Esophagus muscularis mucosa (tissue), 4 donors: ENCODE measurements at regions not wholly inside any gene's neighbourhood (a gene's known extent, or its start where the extent isn't known, plus 50 kb on each side); places are given as distances from the start of the nearest gene placed in this dataset.
"Not testable (repeated sequence)": the region's sequence is repeated elsewhere in the genome, so short reads cannot be mapped to it uniquely, and the experiment has no call there.

Source experiments
- CTCF ChIP-seq, 3 experiments: fragments of 200-600 bp in 2 of 3; fragments of 450-650 bp in 1 of 3; sonication (generic) in 2 of 3; IDR thresholded peaks; one replicate each; pipeline ENCODE4 v1.5.1; 2017 to 2019; ENCODE audit warnings: antibody characterized with exemption in 3 of 3, mild to moderate bottlenecking in 2 of 3, moderate library complexity in 1 of 3
- EP300 ChIP-seq: sonication (generic); formaldehyde crosslinking; IDR thresholded peaks from one replicate; pipeline ENCODE4 v1.6.1; 2017; ENCODE audit warnings: antibody characterized with exemption
- POLR2A ChIP-seq: fragments of 450-650 bp; IDR thresholded peaks from one replicate; pipeline ENCODE4 v1.6.1; 2017; ENCODE audit warnings: antibody characterized with exemption, moderate library complexity, mild to moderate bottlenecking, low read depth
- POLR2AphosphoS5 ChIP-seq, 2 donors: sonication (generic); formaldehyde crosslinking; IDR thresholded peaks; one replicate each; pipeline ENCODE4 v1.6.1; 2017; ENCODE audit warnings: antibody characterized with exemption in 2 of 2

- not testable (repeated sequence) for TF ChIP-seq POLR2A; CTCF (IDR thresholded peaks at IDR 0.05); EP300
- peak in 1 of 2 donors; percentile 51 for TF ChIP-seq POLR2AphosphoS5 (IDR thresholded peaks at IDR 0.05)
Observed at GRCh38 chr1:858649-859041, 65.1 kb upstream of the SAMD11 start.
